HAP-1 (cell line): ENCODE measurements at regions not wholly inside any gene's neighbourhood (a gene's known extent, or its start where the extent isn't known, plus 50 kb on each side); places are given as distances from the start of the nearest gene placed in this dataset.

Source experiments
- DNase-seq, 2 experiments: peaks; one replicate each; pipeline ENCODE4 v3.0.0-alpha.2; 2016 to 2020; ENCODE audit warnings: low spot score in 2 of 2
- H3K27me3 ChIP-seq: fragments of 250-450 bp; sonication (Bioruptor Pico); 2 replicates; pipeline ENCODE4 v1.5.1; 2020; ENCODE audit warnings: low read depth, mild to moderate bottlenecking, moderate library complexity
- H3K36me3 ChIP-seq: fragments of 250-450 bp; sonication (Bioruptor Pico); replicated peaks from 2 replicates; pipeline ENCODE4 v1.5.1; 2020; ENCODE audit warnings: mild to moderate bottlenecking
- H3K4me1 ChIP-seq: fragments of 250-450 bp; sonication (Bioruptor Pico); 2 replicates; pipeline ENCODE4 v1.5.1; 2020; ENCODE audit warnings: mild to moderate bottlenecking
- H3K4me3 ChIP-seq: fragments of 250-450 bp; sonication (Bioruptor Pico); 2 replicates; pipeline ENCODE4 v1.5.1; 2020; ENCODE audit warnings: mild to moderate bottlenecking, moderate library complexity
- H3K9me3 ChIP-seq: fragments of 250-450 bp; sonication (Bioruptor Pico); 2 replicates; pipeline ENCODE4 v1.5.1; 2020; ENCODE audit warnings: mild to moderate bottlenecking, moderate library complexity
- in situ Hi-C: fragments of 300-500 bp; cut with MboI; formaldehyde crosslinking; loops from 3 replicates; pipeline ENCODE4 v1.14.3; 2020; ENCODE audit warnings: low sequenced_read_pairs, inconsistent platforms, mixed read lengths

GRCh38 chr14:98169170-98169587 lies 1102.8 kb downstream of the BCL11B start:
- no peak for DNase-seq
- no peak overlapping the region for H3K4me3 ChIP-seq
- in situ Hi-C loops = no loop called here
- H3K9me3 ChIP-seq = no peaks in the 10 kb centered on the region
- no peaks in the 10 kb centered on the region for H3K4me1 ChIP-seq
- no peaks in the 10 kb centered on the region for H3K27me3 ChIP-seq
- H3K36me3 ChIP-seq = no peaks in the 10 kb centered on the region

DNA sequence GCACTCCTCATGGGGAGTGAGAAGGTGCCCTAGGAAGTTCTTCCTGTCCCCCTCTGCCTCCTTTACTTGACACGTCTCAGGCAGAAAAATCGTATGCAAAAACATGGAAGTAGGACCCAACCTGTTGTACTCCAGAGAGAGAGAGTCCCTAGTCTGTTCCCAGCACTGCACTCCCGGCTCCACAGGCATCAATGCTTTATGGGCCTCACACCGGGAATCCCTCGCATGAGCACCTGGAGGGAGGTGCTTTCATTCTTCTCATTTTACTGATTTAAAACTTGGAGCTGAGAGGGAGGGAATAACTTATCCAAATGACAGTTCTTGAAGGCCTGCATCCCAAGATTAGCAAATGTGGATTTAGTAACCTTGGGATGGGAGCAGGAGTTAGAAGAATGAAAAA lies 1101.4 kb downstream of the BCL11B start:
- H3K36me3 ChIP-seq = no peaks in the 10 kb centered on the region
- no peak overlapping the region for H3K4me3 ChIP-seq
- H3K9me3 ChIP-seq = no peaks in the 10 kb centered on the region
- no peaks in the 10 kb centered on the region for H3K4me1 ChIP-seq
- DNase-seq = no peak
- no peaks in the 10 kb centered on the region for H3K27me3 ChIP-seq
- in situ Hi-C loops = no loop called here

DNA sequence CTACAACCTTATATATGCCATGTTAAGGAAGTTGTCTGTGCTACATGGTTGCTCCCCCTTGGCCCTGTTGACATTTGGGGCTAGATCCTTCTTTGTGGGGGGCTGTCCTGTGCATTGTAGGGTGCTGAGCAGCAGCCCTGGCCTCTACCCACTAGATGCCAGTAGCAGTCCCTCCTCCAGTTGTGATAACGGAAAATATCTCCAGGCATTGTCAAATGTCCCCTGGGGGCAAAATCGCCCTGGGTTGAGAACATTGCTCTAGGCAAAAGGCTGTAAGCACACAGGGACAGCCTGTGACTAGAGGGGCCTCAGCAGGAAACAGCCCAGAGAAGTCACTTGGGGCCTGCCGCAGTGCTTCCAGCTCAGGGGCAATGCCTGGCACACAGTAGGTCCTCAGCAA lies 1100.3 kb downstream of the BCL11B start:
- no peak for DNase-seq
- no peaks in the 10 kb centered on the region for H3K36me3 ChIP-seq
- no peaks in the 10 kb centered on the region for H3K27me3 ChIP-seq
- H3K4me3 ChIP-seq = no peak overlapping the region
- no peaks in the 10 kb centered on the region for H3K9me3 ChIP-seq
- in situ Hi-C loops = no loop called here
- no peaks in the 10 kb centered on the region for H3K4me1 ChIP-seq

DNA sequence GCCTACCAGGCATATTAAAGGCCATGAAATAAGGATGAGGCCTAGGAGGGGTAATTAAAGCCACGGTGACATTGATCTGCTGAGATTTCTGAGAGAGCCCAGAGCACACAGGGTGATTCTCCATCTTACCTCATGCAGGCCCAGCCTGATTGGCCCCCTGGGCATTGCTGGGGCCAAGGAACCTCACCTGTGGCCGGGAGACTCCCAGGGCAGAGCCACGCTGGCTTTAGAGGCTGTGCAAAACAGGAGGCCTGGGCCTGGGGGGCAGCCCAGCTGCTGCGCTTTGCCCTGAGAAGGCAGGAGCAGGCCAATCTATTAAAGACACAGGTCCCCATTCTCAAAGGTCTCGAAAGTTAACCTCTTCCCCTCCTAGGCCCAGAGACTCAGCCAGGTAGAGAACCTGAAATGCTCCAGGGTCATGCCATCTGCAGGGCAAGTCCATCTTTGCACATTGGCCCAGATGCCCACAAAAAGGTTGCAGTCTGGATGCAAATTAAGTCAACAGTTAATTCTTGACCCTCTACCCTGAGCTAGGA lies 1099.7 kb downstream of the BCL11B start:
- no peak for DNase-seq
- Histone ChIP-seq H3K36me3 (no peaks in the 10 kb centered on the region), H3K4me3 (no peak overlapping the region), H3K9me3 (no peaks in the 10 kb centered on the region), H3K27me3 (no peaks in the 10 kb centered on the region), H3K4me1 (no peaks in the 10 kb centered on the region)
- in situ Hi-C loops = no loop called here

- Histone ChIP-seq H3K27me3 (no peaks in the 10 kb centered on the region), H3K4me1 (no peaks in the 10 kb centered on the region), H3K4me3 (no peak overlapping the region), H3K36me3 (no peaks in the 10 kb centered on the region), H3K9me3 (no peaks in the 10 kb centered on the region)
- no peak for DNase-seq
- in situ Hi-C loops = no loop called here
These were observed 1098.7 kb downstream of the BCL11B start for GRCh38 chr14:98173305-98173704.

DNA sequence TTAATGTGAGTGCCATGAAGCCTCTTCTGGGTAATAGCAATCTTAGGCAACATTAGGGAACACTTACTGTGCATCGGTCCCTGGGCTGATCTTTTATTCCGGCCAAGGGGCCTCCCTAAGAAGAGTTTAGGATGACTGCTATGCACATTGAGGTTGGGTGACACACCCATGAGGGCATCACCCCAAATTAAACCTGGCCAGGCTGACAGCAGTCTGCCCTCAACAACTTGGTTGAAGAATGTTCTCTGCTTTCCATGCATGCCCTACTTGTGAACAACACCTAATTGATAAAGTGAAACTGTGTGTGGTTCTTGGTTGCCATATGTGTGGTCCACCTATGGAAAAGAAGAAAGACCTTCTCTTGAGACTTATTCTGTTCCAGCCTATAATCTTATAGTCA lies 1098.0 kb downstream of the BCL11B start:
- Histone ChIP-seq H3K36me3 (no peaks in the 10 kb centered on the region), H3K27me3 (no peaks in the 10 kb centered on the region), H3K4me1 (no peaks in the 10 kb centered on the region), H3K4me3 (no peak overlapping the region), H3K9me3 (no peaks in the 10 kb centered on the region)
- in situ Hi-C loops = no loop called here
- no peak for DNase-seq

DNA sequence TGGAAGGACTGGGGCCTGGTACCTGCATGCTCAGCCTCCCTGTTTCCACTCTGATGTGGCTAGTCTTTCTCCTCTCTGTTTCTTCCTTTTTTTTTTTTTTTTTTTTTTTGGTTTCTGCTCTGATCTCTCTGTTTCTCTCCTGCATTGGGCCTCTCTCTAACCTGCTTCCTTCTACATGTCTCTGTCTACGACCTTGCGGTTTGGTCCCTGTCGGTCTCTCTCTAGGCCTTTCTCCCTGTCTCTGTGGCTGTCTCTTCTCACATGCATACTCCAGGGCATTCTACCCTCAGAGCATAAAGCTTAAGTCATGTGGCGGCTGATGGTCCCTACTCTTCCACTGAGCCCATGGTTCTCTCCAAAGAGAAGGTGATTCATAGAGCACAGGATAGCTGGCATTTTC lies 1096.6 kb downstream of the BCL11B start:
- no peaks in the 10 kb centered on the region for H3K9me3 ChIP-seq
- no peaks in the 10 kb centered on the region for H3K4me1 ChIP-seq
- no peaks in the 10 kb centered on the region for H3K27me3 ChIP-seq
- H3K36me3 ChIP-seq = no peaks in the 10 kb centered on the region
- in situ Hi-C loops = no loop called here
- DNase-seq = no peak
- no peak overlapping the region for H3K4me3 ChIP-seq

DNA sequence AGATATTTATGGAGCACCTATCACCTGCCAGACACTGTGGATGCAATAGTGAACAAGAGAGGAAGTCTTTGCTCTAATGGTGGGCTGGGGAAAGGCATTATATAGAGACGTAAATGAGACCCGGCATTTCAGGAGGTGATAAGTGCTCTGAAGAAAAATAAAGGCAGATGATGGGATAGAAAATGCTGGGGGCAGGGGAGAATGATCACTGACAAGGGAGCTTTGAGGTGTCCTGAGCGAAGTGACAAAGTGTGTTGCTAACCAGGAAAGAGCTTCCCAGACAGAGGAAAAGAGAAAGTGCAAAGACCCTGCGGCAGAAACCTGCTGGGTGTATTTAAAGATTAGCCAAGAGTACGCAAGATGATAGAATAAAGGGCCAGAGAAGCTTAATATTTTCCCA lies 1096.1 kb downstream of the BCL11B start:
- DNase-seq = no peak
- in situ Hi-C loops = no loop called here
- Histone ChIP-seq H3K27me3 (no peaks in the 10 kb centered on the region), H3K36me3 (no peaks in the 10 kb centered on the region), H3K4me3 (no peak overlapping the region), H3K9me3 (no peaks in the 10 kb centered on the region), H3K4me1 (no peaks in the 10 kb centered on the region)

DNA sequence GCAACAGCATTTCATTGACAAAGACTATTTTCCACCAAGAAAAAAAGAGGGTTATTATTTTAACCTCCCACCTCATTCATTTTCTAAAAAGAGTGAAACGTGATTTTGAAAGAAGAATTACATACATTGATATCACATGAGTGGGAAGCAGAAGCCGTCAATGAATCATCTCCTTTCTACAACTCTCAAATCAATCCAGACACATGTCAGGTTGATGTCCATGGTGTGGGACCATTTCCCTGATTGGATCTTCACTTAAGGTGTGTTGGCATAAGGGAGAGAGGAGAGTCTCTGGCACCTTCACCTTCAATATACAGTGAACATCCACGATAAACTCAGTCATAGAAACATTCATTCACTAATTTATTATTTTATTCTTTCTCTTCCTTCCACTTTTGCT lies 1095.1 kb downstream of the BCL11B start:
- H3K4me1 ChIP-seq = no peaks in the 10 kb centered on the region
- in situ Hi-C loops = no loop called here

DNA sequence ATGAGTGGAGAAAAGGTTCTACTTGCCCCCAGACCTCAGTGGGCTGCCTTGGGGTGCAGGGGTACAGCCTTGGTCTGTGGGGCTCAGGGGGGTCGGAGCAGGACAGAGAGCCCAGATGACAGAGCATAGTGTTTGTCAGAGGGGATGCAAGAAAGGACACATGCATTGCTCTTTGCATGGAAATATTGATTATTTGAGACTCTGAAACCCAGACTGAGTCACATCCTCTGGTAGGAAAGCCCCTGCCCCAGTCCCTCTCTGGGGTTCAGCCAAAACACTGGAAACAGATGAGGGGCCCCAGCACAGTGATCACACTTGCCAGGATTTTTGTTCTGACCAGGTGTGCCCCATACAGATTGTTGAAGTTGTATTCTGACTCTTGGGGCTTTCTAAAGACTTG lies 1094.4 kb downstream of the BCL11B start:
- no peaks in the 10 kb centered on the region for H3K36me3 ChIP-seq
- DNase-seq = no peak

More for the DNA sequence above, 1095.1 kb downstream of the BCL11B start:
- no peaks in the 10 kb centered on the region for H3K27me3 ChIP-seq
- DNase-seq = no peak
- H3K4me3 ChIP-seq = no peak overlapping the region
- H3K36me3 ChIP-seq = no peaks in the 10 kb centered on the region
- H3K9me3 ChIP-seq = no peaks in the 10 kb centered on the region

DNA sequence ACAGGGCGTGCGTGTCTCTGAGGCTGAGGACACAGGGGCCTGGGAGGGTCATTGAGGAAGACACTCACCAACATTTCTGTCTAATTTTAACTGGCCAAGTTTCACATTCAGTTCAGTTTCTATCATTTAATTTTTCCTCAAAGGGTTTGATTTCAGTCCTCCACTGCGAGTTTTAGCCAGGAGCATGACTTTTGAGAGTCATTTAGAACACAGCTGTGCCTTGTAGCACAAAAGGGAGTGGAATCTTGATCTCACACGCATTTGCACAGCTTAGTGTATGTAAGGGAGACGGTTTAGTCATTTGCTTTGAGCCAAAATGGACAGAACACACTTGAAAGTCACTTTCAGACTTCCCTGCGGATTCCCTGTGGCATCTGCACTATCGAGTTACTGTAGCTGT lies 1090.8 kb downstream of the BCL11B start:
- H3K27me3 ChIP-seq = no peaks in the 10 kb centered on the region
- no peak overlapping the region for H3K4me3 ChIP-seq
- no peaks in the 10 kb centered on the region for H3K4me1 ChIP-seq
- no peaks in the 10 kb centered on the region for H3K9me3 ChIP-seq
- DNase-seq = no peak
- in situ Hi-C loops = no loop called here
- no peaks in the 10 kb centered on the region for H3K36me3 ChIP-seq

More for the DNA sequence above, 1094.4 kb downstream of the BCL11B start:
- in situ Hi-C loops = no loop called here
- H3K27me3 ChIP-seq = no peaks in the 10 kb centered on the region
- H3K4me3 ChIP-seq = no peak overlapping the region
- H3K9me3 ChIP-seq = no peaks in the 10 kb centered on the region
- H3K4me1 ChIP-seq = no peaks in the 10 kb centered on the region

DNA sequence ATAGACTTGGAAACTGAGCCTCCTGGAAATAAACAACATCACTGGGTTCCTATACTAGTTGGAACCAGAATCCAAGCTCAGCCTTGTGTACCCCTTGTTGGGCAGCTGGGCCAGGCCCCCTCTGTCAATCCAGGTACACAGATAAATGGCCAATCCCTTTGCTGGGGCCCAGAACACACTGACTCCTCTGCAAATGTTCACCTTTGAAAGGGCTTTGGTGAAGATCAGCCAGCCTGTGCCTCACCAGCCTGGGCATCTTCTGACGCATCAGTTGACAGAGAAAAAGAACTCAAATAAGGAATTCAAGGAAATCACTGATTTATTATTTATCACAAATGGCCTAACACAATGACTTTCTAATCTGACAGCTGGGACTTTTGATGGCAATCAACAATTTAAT lies 1090.2 kb downstream of the BCL11B start:
- Histone ChIP-seq H3K27me3 (no peaks in the 10 kb centered on the region), H3K36me3 (no peaks in the 10 kb centered on the region), H3K4me3 (no peak overlapping the region), H3K4me1 (no peaks in the 10 kb centered on the region), H3K9me3 (no peaks in the 10 kb centered on the region)
- no peak for DNase-seq
- in situ Hi-C loops = no loop called here

- H3K4me3 ChIP-seq = no peak overlapping the region
- no peak for DNase-seq
- H3K36me3 ChIP-seq = no peaks in the 10 kb centered on the region
- no peaks in the 10 kb centered on the region for H3K27me3 ChIP-seq
- no peaks in the 10 kb centered on the region for H3K9me3 ChIP-seq
- in situ Hi-C loops = no loop called here
- H3K4me1 ChIP-seq = no peaks in the 10 kb centered on the region
These were observed 1089.5 kb downstream of the BCL11B start for GRCh38 chr14:98182393-98183055.

DNA sequence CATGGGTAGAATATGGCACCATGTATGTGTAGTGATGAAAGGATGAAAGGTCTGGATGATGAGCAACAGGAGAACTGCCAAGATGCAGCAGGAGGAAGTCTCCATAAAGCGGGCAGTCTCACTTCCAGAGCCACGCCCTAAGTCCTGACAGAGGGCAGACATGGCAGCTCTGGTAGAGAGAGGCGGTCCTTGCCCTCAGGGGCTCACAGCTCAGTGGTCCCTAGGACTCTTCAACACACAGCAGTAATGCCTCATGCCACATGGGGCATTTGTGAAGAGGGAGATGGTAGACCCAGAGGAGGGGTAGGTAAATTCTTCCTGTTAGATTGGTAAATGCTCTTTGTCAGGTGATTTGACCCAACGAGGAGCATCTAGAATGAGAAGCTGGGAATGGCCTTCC lies 1088.4 kb downstream of the BCL11B start:
- in situ Hi-C loops = no loop called here

GRCh38 chr14:98184457-98184856 lies 1087.5 kb downstream of the BCL11B start:
- in situ Hi-C loops = no loop called here
- Histone ChIP-seq H3K4me3 (no peak overlapping the region), H3K27me3 (no peaks in the 10 kb centered on the region), H3K9me3 (no peaks in the 10 kb centered on the region), H3K36me3 (no peaks in the 10 kb centered on the region), H3K4me1 (no peaks in the 10 kb centered on the region)
- DNase-seq = no peak

More for the DNA sequence above, 1088.4 kb downstream of the BCL11B start:
- no peaks in the 10 kb centered on the region for H3K4me1 ChIP-seq
- no peaks in the 10 kb centered on the region for H3K27me3 ChIP-seq
- H3K9me3 ChIP-seq = no peaks in the 10 kb centered on the region
- DNase-seq = no peak
- H3K36me3 ChIP-seq = no peaks in the 10 kb centered on the region
- no peak overlapping the region for H3K4me3 ChIP-seq
